Activated T-cell treated with anti-CD3 and anti-CD28 coated beads, Interleukin-2, amount 50 U/mL, for 24 hours (primary cell): ENCODE measurements at regions not wholly inside any gene's neighbourhood (a gene's known extent, or its start where the extent isn't known, plus 50 kb on each side); places are given as distances from the start of the nearest gene placed in this dataset.
"Not testable (repeated sequence)": the region's sequence is repeated elsewhere in the genome, so short reads cannot be mapped to it uniquely, and the experiment has no call there.

Experiments
- DNase-seq: peaks from one replicate; pipeline ENCODE4 v3.0.0-alpha.2; 2020
- H3K27ac Mint-ChIP-seq: 2 replicates; pipeline ENCODE4 v1.8.0; 2020; ENCODE audit warnings: mild to moderate bottlenecking, mixed read lengths
- H3K27me3 Mint-ChIP-seq: 2 replicates; pipeline ENCODE4 v1.8.0; 2020; ENCODE audit warnings: mixed read lengths
- H3K36me3 Mint-ChIP-seq: 2 replicates; pipeline ENCODE4 v1.8.0; 2020; ENCODE audit warnings: low read depth, mixed read lengths
- H3K4me1 Mint-ChIP-seq: 2 replicates; pipeline ENCODE4 v1.8.0; 2020; ENCODE audit warnings: low read depth, mixed read lengths
- H3K4me3 Mint-ChIP-seq: 2 replicates; pipeline ENCODE4 v1.8.0; 2020; ENCODE audit warnings: mild to moderate bottlenecking, moderate library complexity, mixed read lengths
- H3K9me3 Mint-ChIP-seq: 2 replicates; pipeline ENCODE4 v1.8.0; 2020; ENCODE audit warnings: mixed read lengths

GRCh38 chr18:1488957-1489356 is 584.3 kb downstream of the ADCYAP1 start:
- Mint-ChIP-seq H3K27me3 (no peaks in the 10 kb centered on the region), H3K4me1 (no peaks in the 10 kb centered on the region), H3K9me3 (peaks cover 16% of the 10 kb centered on the region), H3K36me3 (no peaks in the 10 kb centered on the region), H3K4me3 (no peak overlapping the region), H3K27ac (no peak overlapping the region)
- no peak for DNase-seq

- Mint-ChIP-seq H3K4me3 (no peak overlapping the region), H3K27me3 (no peaks in the 10 kb centered on the region), H3K27ac (no peak overlapping the region), H3K36me3 (no peaks in the 10 kb centered on the region), H3K9me3 (peaks cover 24% of the 10 kb centered on the region), H3K4me1 (no peaks in the 10 kb centered on the region)
- no peak for DNase-seq
Observed at GRCh38 chr18:1495387-1495786, 590.7 kb downstream of the ADCYAP1 start.

- no peak overlapping the region for H3K4me3 Mint-ChIP-seq
- H3K4me1 Mint-ChIP-seq: no peaks in the 10 kb centered on the region
- peaks cover 24% of the 10 kb centered on the region for H3K9me3 Mint-ChIP-seq
- DNase-seq: no peak
- H3K27me3 Mint-ChIP-seq: no peaks in the 10 kb centered on the region
- no peak overlapping the region for H3K27ac Mint-ChIP-seq
- no peaks in the 10 kb centered on the region for H3K36me3 Mint-ChIP-seq
Observed at GRCh38 chr18:1496096-1496495, 591.4 kb downstream of the ADCYAP1 start.

GRCh38 chr18:1498216-1498615 is 593.5 kb downstream of the ADCYAP1 start:
- Mint-ChIP-seq H3K27ac (no peak overlapping the region), H3K9me3 (peaks cover 14% of the 10 kb centered on the region), H3K27me3 (no peaks in the 10 kb centered on the region), H3K4me3 (no peak overlapping the region), H3K4me1 (no peaks in the 10 kb centered on the region), H3K36me3 (no peaks in the 10 kb centered on the region)
- DNase-seq: no peak

GRCh38 chr18:1499265-1499664 is 594.6 kb downstream of the ADCYAP1 start:
- DNase-seq: no peak
- no peaks in the 10 kb centered on the region for H3K4me1 Mint-ChIP-seq
- H3K27ac Mint-ChIP-seq: no peak overlapping the region
- H3K36me3 Mint-ChIP-seq: no peaks in the 10 kb centered on the region
- H3K9me3 Mint-ChIP-seq: peaks cover 11% of the 10 kb centered on the region
- H3K27me3 Mint-ChIP-seq: no peaks in the 10 kb centered on the region
- no peak overlapping the region for H3K4me3 Mint-ChIP-seq

- no peaks in the 10 kb centered on the region for H3K9me3 Mint-ChIP-seq
- H3K4me1 Mint-ChIP-seq: no peaks in the 10 kb centered on the region
- H3K27ac Mint-ChIP-seq: no peak overlapping the region
- H3K27me3 Mint-ChIP-seq: no peaks in the 10 kb centered on the region
- H3K36me3 Mint-ChIP-seq: no peaks in the 10 kb centered on the region
- no peak overlapping the region for H3K4me3 Mint-ChIP-seq
- DNase-seq: no peak
Observed at GRCh38 chr18:1503847-1504246, 599.2 kb downstream of the ADCYAP1 start.

- Mint-ChIP-seq H3K9me3 (no peaks in the 10 kb centered on the region), H3K27me3 (no peaks in the 10 kb centered on the region), H3K4me1 (no peaks in the 10 kb centered on the region), H3K36me3 (no peaks in the 10 kb centered on the region), H3K4me3 (no peak overlapping the region), H3K27ac (no peak overlapping the region)
- no peak for DNase-seq
Observed at GRCh38 chr18:1505856-1506255, 601.2 kb downstream of the ADCYAP1 start.

- no peak overlapping the region for H3K4me3 Mint-ChIP-seq
- H3K36me3 Mint-ChIP-seq: no peaks in the 10 kb centered on the region
- peaks cover 1% of the 10 kb centered on the region for H3K4me1 Mint-ChIP-seq
- DNase-seq: no peak
- H3K27me3 Mint-ChIP-seq: no peaks in the 10 kb centered on the region
- H3K9me3 Mint-ChIP-seq: peaks cover 4% of the 10 kb centered on the region
- H3K27ac Mint-ChIP-seq: no peak overlapping the region
Observed at GRCh38 chr18:1510542-1511179, 606.0 kb downstream of the ADCYAP1 start.

GRCh38 chr18:1511619-1512311 is 607.1 kb downstream of the ADCYAP1 start:
- Mint-ChIP-seq H3K27ac (no peak overlapping the region), H3K27me3 (no peaks in the 10 kb centered on the region), H3K36me3 (no peaks in the 10 kb centered on the region), H3K9me3 (peaks cover 4% of the 10 kb centered on the region), H3K4me3 (no peak overlapping the region), H3K4me1 (peaks cover 1% of the 10 kb centered on the region)
- DNase-seq: no peak

- no peaks in the 10 kb centered on the region for H3K27me3 Mint-ChIP-seq
- peaks cover 4% of the 10 kb centered on the region for H3K9me3 Mint-ChIP-seq
- H3K4me1 Mint-ChIP-seq: peaks cover 1% of the 10 kb centered on the region
- H3K36me3 Mint-ChIP-seq: no peaks in the 10 kb centered on the region
- H3K4me3 Mint-ChIP-seq: no peak overlapping the region
- no peak overlapping the region for H3K27ac Mint-ChIP-seq
- no peak for DNase-seq
Observed at GRCh38 chr18:1513519-1513918, 608.8 kb downstream of the ADCYAP1 start.

- not testable (repeated sequence) for H3K9me3 Mint-ChIP-seq, H3K4me1 Mint-ChIP-seq, H3K4me3 Mint-ChIP-seq, H3K36me3 Mint-ChIP-seq, H3K27ac Mint-ChIP-seq, DNase-seq, H3K27me3 Mint-ChIP-seq
Observed at GRCh38 chr18:1521588-1522248, 617.0 kb downstream of the ADCYAP1 start.

GRCh38 chr18:1522249-1522615 is 617.6 kb downstream of the ADCYAP1 start:
- no peak for DNase-seq
- no peaks in the 10 kb centered on the region for H3K36me3 Mint-ChIP-seq
- no peaks in the 10 kb centered on the region for H3K4me1 Mint-ChIP-seq
- no peak overlapping the region for H3K4me3 Mint-ChIP-seq
- H3K27ac Mint-ChIP-seq: no peak overlapping the region
- H3K9me3 Mint-ChIP-seq: no peaks in the 10 kb centered on the region
- H3K27me3 Mint-ChIP-seq: no peaks in the 10 kb centered on the region

GRCh38 chr18:1526991-1527390 is 622.3 kb downstream of the ADCYAP1 start:
- Mint-ChIP-seq H3K9me3 (no peaks in the 10 kb centered on the region), H3K27ac (no peak overlapping the region), H3K36me3 (no peaks in the 10 kb centered on the region), H3K4me3 (no peak overlapping the region), H3K27me3 (no peaks in the 10 kb centered on the region), H3K4me1 (no peaks in the 10 kb centered on the region)
- DNase-seq: no peak

GRCh38 chr18:1527805-1528204 is 623.1 kb downstream of the ADCYAP1 start:
- no peaks in the 10 kb centered on the region for H3K4me1 Mint-ChIP-seq
- DNase-seq: no peak
- no peak overlapping the region for H3K4me3 Mint-ChIP-seq
- no peak overlapping the region for H3K27ac Mint-ChIP-seq
- no peaks in the 10 kb centered on the region for H3K36me3 Mint-ChIP-seq
- no peaks in the 10 kb centered on the region for H3K9me3 Mint-ChIP-seq
- no peaks in the 10 kb centered on the region for H3K27me3 Mint-ChIP-seq

- H3K27ac Mint-ChIP-seq: no peak overlapping the region
- no peaks in the 10 kb centered on the region for H3K9me3 Mint-ChIP-seq
- no peaks in the 10 kb centered on the region for H3K4me1 Mint-ChIP-seq
- no peaks in the 10 kb centered on the region for H3K27me3 Mint-ChIP-seq
- H3K36me3 Mint-ChIP-seq: no peaks in the 10 kb centered on the region
- no peak overlapping the region for H3K4me3 Mint-ChIP-seq
- no peak for DNase-seq
Observed at GRCh38 chr18:1528447-1528846, 623.8 kb downstream of the ADCYAP1 start.
